ENCODE measurements at regions not wholly inside any gene's neighbourhood (a gene's known extent, or its start where the extent isn't known, plus 50 kb on each side); places are given as distances from the start of the nearest gene placed in this dataset.

GRCh38 chr1:36639461-36639860 lies 156.7 kb upstream of the CSF3R start:
- no peak for TF ChIP-seq RAD21 (IDR thresholded peaks at IDR 0.05)
- no peak for TF ChIP-seq GABPA (IDR thresholded peaks at IDR 0.05 in 1 of 2, conservative IDR thresholded peaks at IDR 0.05 in 1 of 2)
- no peak for TF ChIP-seq TAF1 (conservative IDR thresholded peaks at IDR 0.05)
- no peak for TF ChIP-seq CTCF (IDR thresholded peaks at IDR 0.05; ENCODE audit: low read depth, low read length, missing input control)
- no peak for TF ChIP-seq REST (IDR thresholded peaks at IDR 0.05)
- TF ChIP-seq JUND (IDR thresholded peaks at IDR 0.05) = no peak
- no peak for TF ChIP-seq FOXA1 (IDR thresholded peaks at IDR 0.05)
- TF ChIP-seq ATF3 (IDR thresholded peaks at IDR 0.05) = no peak

All from liver (tissue), 3 donors.